HG02885 (cell line): ENCODE measurements at regions not wholly inside any gene's neighbourhood (a gene's known extent, or its start where the extent isn't known, plus 50 kb on each side); places are given as distances from the start of the nearest gene placed in this dataset.

Source experiments
- ATAC-seq: cut with Tn5 transposase; IDR thresholded peaks from one replicate; pipeline ENCODE4 v1.9.1; 2021; ENCODE audit warnings: mild to moderate bottlenecking; ENCODE audit not compliant: unreplicated experiment, poor library complexity

- no peak for ATAC-seq
These were observed 143.8 kb upstream of the SLC1A4 start for GRCh38 chr2:64845273-64845905.

- ATAC-seq: no peak
These were observed 143.0 kb upstream of the SLC1A4 start for GRCh38 chr2:64846177-64846576.

DNA sequence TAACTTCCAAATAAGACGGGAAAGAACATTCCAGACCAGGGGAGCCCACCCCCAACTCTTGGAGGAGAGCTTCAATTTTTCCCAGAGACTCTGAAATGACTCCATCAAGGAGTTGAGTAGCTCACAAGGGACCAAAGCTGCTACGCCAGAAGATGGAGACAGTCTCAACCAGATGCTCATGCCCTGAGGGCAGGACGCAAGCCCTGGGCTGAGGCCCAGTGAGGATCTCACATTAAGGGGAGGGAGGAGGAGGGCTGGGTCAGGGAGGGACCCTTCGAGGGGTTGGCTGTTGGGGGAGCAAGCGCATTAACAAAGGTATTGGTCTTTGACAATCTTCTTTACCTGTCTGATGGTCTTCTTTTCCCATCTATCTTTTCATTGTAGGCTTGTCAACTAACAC is 141.3 kb upstream of the SLC1A4 start:
- ATAC-seq: no peak

DNA sequence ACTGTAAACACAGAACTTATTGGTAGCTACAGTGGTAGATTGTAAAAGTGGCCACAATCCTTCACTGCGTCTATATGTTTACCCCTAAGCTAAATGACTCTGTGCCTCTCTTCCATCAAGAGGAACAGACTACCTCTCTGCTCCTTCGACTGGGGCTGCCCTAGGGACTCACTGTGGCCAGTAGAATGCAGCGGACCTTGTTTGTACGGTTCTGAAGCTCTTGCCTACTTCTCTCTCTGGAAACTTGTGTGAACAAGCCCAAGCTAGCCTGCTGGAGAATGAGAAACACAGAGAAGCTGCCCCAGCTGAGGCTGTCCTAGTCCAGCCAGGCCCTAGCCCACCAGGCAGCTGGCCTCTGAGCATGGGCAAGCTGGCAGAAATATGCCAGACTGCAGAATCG is 140.8 kb upstream of the SLC1A4 start:
- ATAC-seq: no peak

GRCh38 chr2:64848945-64849344 is 140.3 kb upstream of the SLC1A4 start:
- no peak for ATAC-seq

- ATAC-seq: no peak
These were observed 138.6 kb upstream of the SLC1A4 start for GRCh38 chr2:64850642-64851041.

DNA sequence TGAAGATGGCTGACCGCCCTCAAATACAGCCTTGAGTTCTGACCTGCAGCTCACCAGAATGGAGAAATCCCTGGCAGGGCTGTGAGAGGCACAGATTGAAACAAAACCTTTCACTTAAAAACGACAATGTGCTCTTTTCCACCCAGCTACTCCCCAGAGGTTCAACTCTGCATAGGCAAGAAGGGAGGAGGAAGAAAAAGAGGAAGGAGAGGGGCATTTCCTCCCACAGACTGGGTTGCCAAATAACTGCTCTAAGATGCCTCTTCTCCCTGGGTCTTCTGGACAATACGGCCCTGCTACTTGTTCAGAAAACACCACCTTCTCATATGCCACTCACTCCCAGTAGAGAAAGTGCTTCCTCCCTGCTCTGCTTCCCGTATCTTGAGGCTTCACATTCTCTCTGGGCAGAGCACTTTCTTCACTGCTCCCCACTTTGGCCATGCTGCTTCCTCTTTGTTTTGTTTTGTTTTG is 136.4 kb upstream of the SLC1A4 start:
- ATAC-seq: no peak

DNA sequence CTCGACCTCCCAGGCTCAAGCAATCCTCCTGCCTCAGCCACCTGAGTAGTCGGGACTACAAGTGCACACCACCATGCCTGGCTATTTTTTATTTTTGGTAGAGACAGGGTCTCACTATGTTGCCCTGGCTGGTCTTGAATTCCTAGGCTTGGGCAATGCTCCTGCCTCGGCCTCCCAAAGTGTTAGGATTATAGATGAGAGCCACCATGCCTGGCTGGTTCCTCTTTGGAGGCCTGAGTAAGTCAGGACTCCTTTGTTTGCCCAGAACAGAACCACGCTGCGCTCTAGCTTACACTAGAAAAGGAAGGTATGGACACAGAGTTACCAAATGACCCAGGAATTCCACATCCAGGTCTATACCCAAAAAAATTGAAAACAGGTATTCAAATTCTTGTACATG is 135.9 kb upstream of the SLC1A4 start:
- no peak for ATAC-seq

GRCh38 chr2:64853894-64854293 is 135.3 kb upstream of the SLC1A4 start:
- ATAC-seq: no peak

DNA sequence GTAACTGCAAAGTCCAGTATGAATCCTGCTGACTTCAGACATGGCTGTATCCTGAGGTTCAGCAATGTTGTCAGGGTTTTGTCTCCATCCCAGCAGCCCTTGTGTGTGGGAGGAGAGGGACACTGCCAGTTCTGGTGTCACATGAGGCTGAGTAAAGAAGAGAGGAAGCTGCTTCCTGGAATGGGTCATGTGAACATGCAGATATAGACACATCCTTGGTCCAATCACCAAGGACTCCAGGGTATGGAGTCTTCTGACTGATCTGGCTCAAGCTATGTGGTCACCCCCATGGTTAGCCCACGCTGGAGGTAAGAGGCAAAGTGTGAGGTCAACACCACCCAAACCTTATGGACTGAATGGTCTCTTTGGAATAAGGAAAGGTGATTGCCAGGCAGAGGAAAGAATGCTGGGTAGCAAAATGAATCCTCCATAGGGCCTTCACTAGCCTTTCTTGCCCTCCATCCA is 134.4 kb upstream of the SLC1A4 start:
- ATAC-seq: no peak

- no peak for ATAC-seq
These were observed 131.4 kb upstream of the SLC1A4 start for GRCh38 chr2:64857581-64858471.

DNA sequence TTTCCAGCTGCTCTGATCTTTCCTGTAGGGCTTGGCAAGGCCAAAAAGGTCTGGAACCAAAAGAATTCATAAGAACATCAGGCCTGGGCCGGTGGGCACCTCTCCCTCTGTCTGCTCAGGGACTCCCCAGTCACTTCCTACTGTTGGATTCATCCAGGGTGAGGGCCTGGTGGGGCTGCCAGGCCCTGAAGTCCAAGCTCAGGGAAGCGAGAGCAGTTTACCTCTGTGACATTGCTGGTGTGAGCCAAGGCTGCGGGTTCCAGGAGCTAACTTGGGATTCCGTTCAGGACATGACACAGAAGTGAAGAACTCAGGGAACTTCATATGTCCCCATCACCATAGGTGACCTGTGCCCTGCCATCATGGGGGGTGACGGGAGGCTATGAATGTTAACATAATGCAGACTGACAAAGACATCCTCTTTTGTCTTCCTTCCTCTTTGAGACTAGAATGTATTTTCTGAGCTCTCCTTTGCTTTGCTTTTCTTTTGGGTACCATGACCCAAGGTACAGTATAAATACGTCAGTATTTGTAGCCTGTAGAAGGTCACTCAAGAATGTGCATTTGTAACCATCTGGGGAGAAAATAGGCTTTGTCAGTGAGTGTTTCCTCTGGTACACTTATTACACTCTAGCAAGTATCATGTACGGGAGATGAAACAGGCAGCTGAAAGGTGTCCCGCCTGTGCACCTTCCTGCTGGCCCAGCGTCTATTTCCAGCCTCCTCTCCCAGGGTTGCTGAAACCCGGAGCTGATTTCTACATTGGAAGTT is 130.5 kb upstream of the SLC1A4 start:
- ATAC-seq: no peak

GRCh38 chr2:64859312-64860212 is 129.6 kb upstream of the SLC1A4 start:
- ATAC-seq: peak; percentile 42

DNA sequence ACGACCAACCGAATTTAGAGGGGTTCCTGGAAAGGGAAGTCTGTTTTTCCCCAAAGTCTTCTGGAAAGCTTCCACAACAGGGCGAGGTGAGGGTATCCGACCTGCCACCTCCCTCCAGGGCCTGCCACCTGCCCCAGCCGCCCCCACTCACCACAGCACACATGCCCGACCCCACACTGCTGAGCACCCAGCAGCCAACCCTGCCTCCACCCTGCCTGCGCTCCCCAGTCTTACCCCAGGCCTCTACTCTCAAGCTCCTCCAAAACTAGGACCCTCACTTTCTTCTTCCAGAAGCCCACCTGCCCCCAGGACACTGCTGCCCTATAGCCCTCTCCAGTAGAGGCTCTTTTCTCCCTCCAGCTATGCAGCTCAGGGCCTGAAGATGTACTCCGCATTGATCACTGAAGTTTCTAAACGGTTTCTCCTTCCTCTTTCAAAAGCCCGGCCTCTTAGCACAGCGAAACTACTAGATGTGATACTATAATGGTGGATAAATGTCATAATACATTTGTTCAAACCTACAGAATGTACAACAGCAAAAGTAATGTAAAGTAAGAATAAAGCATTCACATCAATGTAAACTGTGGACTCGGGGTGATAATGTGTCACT is 128.8 kb upstream of the SLC1A4 start:
- ATAC-seq: peak; percentile 37

DNA sequence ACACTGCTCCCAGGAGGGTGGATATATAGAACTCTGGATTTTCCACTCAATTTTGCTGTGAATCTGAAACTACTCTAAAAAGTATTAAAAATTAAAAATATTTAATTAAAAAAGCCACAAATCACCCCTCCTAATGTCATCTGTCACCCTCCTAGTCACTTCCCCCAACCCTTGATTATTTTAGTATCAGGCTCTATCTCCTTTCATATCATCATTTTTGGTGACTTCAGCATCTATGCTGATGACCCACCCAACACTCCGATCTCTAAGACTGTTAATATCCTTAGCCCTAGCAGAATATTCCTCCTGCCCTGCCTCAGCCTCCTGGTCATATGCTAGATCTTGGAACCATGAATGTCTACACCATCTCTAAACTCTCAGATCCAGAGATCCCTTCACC is 128.3 kb upstream of the SLC1A4 start:
- no peak for ATAC-seq

DNA sequence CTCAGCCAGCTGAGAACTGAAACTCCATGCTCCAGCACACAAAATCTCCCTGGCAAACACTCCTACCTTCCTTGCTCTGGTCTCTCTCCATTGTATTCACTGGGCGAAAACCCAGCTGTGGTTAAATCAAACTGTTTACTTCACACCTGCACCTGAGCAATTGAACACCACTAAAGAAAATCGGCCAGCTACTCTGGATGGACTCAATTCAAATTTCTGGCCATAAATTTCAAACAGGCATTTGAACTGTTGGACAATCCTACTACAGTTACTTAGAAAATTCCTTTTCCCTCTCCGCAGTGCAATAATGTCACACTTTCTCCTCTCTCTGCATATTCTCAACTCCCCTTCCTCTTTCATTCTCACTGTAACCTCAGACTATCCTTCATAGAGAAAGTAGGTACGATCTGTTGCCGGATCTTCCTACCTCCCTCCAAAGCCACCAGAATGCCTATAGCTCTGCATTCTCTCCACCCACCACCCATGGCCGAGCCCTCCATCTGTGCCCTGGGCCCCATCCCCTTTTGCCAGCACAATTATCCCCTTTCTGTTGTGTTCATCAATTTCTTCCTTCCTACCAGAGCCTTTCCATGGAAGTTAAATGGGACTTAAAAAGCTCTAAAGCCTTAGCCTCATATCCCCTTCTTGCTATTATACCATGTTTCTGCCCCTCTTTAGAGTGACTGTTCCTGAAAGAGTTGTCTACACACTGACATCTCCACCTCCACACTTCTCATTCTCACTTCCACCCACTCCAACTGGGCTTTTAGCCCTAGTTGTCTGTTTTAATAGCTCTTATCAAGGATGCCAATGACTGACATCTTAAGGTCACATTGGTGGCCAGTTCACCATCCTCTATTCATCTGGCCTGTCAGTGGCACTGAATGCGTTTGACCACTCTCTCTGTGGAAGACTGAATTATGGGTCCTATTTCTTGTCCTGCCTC is 127.5 kb upstream of the SLC1A4 start:
- ATAC-seq: no peak

GRCh38 chr2:64862623-64863022 is 126.6 kb upstream of the SLC1A4 start:
- ATAC-seq: no peak

DNA sequence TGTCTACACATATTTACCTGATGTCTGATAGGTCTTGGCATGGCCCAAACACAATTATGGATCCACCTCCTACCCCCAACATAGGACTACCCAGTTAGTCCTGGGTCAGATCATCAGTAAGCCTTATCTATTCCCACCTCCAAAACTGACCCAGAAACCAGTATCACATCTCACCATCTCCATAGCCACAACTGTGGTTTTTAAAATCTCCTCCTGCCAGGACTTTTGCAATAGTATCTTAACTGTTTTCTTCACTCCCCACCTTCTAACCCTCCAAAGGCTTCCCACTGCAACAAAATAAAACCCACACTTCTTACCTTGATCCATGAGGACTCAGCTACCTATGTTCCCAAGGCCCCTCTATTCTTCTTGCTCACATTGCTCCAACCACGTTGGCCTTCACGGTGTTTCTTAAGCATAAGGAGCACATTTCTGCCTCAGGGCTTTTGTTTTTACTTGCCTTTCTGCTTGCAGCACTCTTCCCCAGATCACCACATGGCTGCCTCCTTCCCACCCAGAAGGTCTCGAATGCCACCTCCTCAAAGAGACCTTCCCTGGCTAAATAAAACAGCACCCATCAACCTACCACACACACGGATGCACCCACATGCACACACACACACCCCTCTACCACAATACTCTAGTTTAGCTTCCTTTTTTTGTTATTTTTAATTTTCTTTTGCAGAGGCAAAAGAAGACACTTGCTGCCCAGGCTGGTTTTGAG is 125.9 kb upstream of the SLC1A4 start:
- no peak for ATAC-seq
